ENCODE measurements at regions not wholly inside any gene's neighbourhood (a gene's known extent, or its start where the extent isn't known, plus 50 kb on each side); places are given as distances from the start of the nearest gene placed in this dataset.
A peak's percentile ranks its signal among the peaks of the same experiment; 100 is the strongest.

DNA sequence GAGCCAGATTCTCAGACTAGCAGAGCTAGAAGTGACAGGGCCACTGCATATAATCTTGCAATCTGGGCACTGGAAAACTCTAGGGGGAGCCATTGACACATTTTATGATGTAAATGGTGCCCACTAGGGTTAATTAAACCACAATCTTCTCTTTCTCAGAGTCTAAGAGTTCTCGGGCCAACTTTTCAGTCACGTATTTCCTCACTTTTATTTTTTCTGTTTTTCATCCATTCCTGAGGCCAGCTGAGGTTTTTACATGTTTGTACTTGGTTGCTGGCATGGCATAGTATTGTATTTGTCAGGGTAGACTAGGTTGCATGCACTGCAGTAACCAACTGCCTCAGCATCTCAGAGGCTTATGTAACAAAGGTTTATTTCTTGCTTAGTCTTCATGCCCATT lies 138.2 kb downstream of the ZNF326 start:
- Histone ChIP-seq H2AFZ (ENCODE audit: low read depth, low read length) (no peak overlapping the region), H3K27ac (ENCODE audit: low read depth, low read length) (no peak overlapping the region), H3K79me2 (ENCODE audit: insufficient read depth, low read length) (no peaks in the 10 kb centered on the region), H3K9me3 (ENCODE audit: insufficient read depth, low read depth, low read length) (no peaks in the 10 kb centered on the region), H3K9ac (ENCODE audit: low read length) (no peak overlapping the region), H4K20me1 (ENCODE audit: insufficient read depth, low read length) (no peaks in the 10 kb centered on the region), H3K4me1 (ENCODE audit: insufficient read depth, low read length) (no peaks in the 10 kb centered on the region), H3K4me2 (ENCODE audit: low read length) (no peak overlapping the region), H3K4me3 (ENCODE audit: insufficient read depth, low read depth, low read length) (no peak overlapping the region), H3K27me3 (ENCODE audit: insufficient read depth, low read length) (peaks cover 3% of the 10 kb centered on the region), H3K36me3 (ENCODE audit: insufficient read depth, low read length) (no peaks in the 10 kb centered on the region)
- Mint-ChIP-seq H3K27ac (ENCODE audit: unreplicated experiment) (no peak overlapping the region), H3K36me3 (ENCODE audit: low read depth, unreplicated experiment) (no peaks in the 10 kb centered on the region), H3K4me3 (ENCODE audit: unreplicated experiment) (no peak overlapping the region), H3K4me1 (ENCODE audit: low read depth, unreplicated experiment) (no peaks in the 10 kb centered on the region), H3K27me3 (ENCODE audit: low read depth, unreplicated experiment) (peaks cover 15% of the 10 kb centered on the region), H3K9me3 (ENCODE audit: unreplicated experiment) (peaks cover 2% of the 10 kb centered on the region)
- TF ChIP-seq, protein P1, sequence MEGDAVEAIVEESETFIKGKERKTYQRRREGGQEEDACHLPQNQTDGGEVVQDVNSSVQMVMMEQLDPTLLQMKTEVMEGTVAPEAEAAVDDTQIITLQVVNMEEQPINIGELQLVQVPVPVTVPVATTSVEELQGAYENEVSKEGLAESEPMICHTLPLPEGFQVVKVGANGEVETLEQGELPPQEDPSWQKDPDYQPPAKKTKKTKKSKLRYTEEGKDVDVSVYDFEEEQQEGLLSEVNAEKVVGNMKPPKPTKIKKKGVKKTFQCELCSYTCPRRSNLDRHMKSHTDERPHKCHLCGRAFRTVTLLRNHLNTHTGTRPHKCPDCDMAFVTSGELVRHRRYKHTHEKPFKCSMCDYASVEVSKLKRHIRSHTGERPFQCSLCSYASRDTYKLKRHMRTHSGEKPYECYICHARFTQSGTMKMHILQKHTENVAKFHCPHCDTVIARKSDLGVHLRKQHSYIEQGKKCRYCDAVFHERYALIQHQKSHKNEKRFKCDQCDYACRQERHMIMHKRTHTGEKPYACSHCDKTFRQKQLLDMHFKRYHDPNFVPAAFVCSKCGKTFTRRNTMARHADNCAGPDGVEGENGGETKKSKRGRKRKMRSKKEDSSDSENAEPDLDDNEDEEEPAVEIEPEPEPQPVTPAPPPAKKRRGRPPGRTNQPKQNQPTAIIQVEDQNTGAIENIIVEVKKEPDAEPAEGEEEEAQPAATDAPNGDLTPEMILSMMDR (IDR thresholded peaks at IDR 0.05; ENCODE audit: insufficient read depth, low read depth, low read length), result peak; percentile 51
- TF ChIP-seq EZH2 (IDR thresholded peaks at IDR 0.05; ENCODE audit: insufficient read depth, low read length), result no peak
- FAIRE-seq, result no peak
- DNase-seq (ENCODE audit: low read depth), result peak; percentile 10

DNA sequence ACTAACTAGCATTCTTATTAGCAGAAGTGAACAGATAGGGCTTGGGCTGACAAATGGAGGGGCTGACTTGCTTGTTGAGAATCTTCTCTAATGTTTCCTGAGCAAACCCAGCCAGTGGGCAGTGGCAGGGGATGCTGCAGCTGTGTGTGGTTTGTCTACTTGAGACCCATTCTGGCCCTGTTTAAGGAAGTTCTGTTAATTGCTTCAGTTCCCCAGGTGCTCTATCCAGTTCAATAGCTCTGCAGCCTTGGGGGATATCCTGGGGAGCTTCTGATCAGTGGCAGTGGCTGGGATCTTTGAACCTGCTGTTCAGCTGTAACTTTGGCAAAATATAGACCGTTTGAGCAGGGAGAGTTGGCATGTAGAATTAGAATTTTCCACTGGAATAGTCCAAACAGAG lies 137.4 kb downstream of the ZNF326 start:
- Histone ChIP-seq H3K79me2 (ENCODE audit: insufficient read depth, low read length) (no peaks in the 10 kb centered on the region), H3K36me3 (ENCODE audit: insufficient read depth, low read length) (no peaks in the 10 kb centered on the region), H3K9ac (ENCODE audit: low read length) (no peak overlapping the region), H3K4me3 (ENCODE audit: insufficient read depth, low read depth, low read length) (no peak overlapping the region), H2AFZ (ENCODE audit: low read depth, low read length) (no peak overlapping the region), H3K27me3 (ENCODE audit: insufficient read depth, low read length) (peaks cover 3% of the 10 kb centered on the region), H3K4me2 (ENCODE audit: low read length) (no peak overlapping the region), H3K4me1 (ENCODE audit: insufficient read depth, low read length) (no peaks in the 10 kb centered on the region), H3K27ac (ENCODE audit: low read depth, low read length) (no peak overlapping the region), H3K9me3 (ENCODE audit: insufficient read depth, low read depth, low read length) (no peaks in the 10 kb centered on the region), H4K20me1 (ENCODE audit: insufficient read depth, low read length) (no peaks in the 10 kb centered on the region)
- Mint-ChIP-seq H3K9me3 (ENCODE audit: unreplicated experiment) (no peaks in the 10 kb centered on the region), H3K36me3 (ENCODE audit: low read depth, unreplicated experiment) (no peaks in the 10 kb centered on the region), H3K4me3 (ENCODE audit: unreplicated experiment) (no peak overlapping the region), H3K27ac (ENCODE audit: unreplicated experiment) (no peak overlapping the region), H3K4me1 (ENCODE audit: low read depth, unreplicated experiment) (no peaks in the 10 kb centered on the region), H3K27me3 (ENCODE audit: low read depth, unreplicated experiment) (peaks cover 15% of the 10 kb centered on the region)
- no peak for DNase-seq (ENCODE audit: low read depth)
- TF ChIP-seq, protein P1 (IDR thresholded peaks at IDR 0.05; ENCODE audit: insufficient read depth, low read depth, low read length), result no peak
- TF ChIP-seq EZH2 (IDR thresholded peaks at IDR 0.05; ENCODE audit: insufficient read depth, low read length), result no peak
- no peak for FAIRE-seq

DNA sequence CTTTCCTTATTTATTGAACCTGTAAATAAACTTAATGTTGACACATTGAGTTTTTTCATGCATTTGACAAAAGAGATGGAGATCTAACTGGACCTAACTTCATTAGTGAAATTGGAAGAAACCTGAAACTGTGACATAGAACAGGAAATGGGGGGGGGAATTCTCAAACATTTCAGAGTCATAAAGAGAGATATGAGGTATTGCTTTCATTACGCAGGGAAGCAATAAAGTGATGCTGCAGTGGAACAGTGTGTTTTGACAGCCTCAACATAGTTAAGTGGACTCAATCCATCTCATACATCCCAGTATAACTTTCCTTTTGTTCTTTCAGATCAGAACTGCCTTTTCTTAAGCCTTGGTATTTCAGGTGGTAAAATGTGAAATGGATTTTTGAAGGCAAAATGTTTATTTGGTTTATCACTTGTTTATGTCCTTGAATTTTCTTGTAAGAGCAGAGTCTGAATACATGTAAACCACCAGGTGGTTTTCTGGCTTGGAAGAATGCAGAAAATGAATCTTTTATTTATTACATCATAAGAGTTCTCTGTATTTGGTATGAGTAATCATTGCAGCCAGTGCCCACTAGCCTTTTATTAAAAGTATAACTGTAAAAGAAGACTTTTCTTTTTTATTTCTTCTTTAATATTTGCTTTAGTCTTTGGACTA lies 132.5 kb downstream of the ZNF326 start:
- H2AFZ ChIP-seq (ENCODE audit: low read depth, low read length), result no peak overlapping the region
- Mint-ChIP-seq H3K36me3 (ENCODE audit: low read depth, unreplicated experiment) (no peaks in the 10 kb centered on the region), H3K4me1 (ENCODE audit: low read depth, unreplicated experiment) (no peaks in the 10 kb centered on the region), H3K27ac (ENCODE audit: unreplicated experiment) (no peak overlapping the region), H3K27me3 (ENCODE audit: low read depth, unreplicated experiment) (peaks cover 14% of the 10 kb centered on the region), H3K9me3 (ENCODE audit: unreplicated experiment) (no peaks in the 10 kb centered on the region), H3K4me3 (ENCODE audit: unreplicated experiment) (no peak overlapping the region)
- FAIRE-seq, result no peak
- no peak for DNase-seq (ENCODE audit: low read depth)
- no peaks in the 10 kb centered on the region for H3K4me1 ChIP-seq (ENCODE audit: insufficient read depth, low read length)
- no peak overlapping the region for H3K4me2 ChIP-seq (ENCODE audit: low read length)
- no peak overlapping the region for H3K27ac ChIP-seq (ENCODE audit: low read depth, low read length)
- no peaks in the 10 kb centered on the region for H4K20me1 ChIP-seq (ENCODE audit: insufficient read depth, low read length)
- no peaks in the 10 kb centered on the region for H3K79me2 ChIP-seq (ENCODE audit: insufficient read depth, low read length)
- no peak overlapping the region for H3K9ac ChIP-seq (ENCODE audit: low read length)
- H3K4me3 ChIP-seq (ENCODE audit: insufficient read depth, low read depth, low read length), result no peak overlapping the region
- H3K27me3 ChIP-seq (ENCODE audit: insufficient read depth, low read length), result peaks cover 3% of the 10 kb centered on the region
- TF ChIP-seq, protein P1 (IDR thresholded peaks at IDR 0.05; ENCODE audit: insufficient read depth, low read depth, low read length), result no peak
- no peak for TF ChIP-seq EZH2 (IDR thresholded peaks at IDR 0.05; ENCODE audit: insufficient read depth, low read length)
- H3K9me3 ChIP-seq (ENCODE audit: insufficient read depth, low read depth, low read length), result no peaks in the 10 kb centered on the region
- no peaks in the 10 kb centered on the region for H3K36me3 ChIP-seq (ENCODE audit: insufficient read depth, low read length)
